ENCODE measurements at regions not wholly inside any gene's neighbourhood (a gene's known extent, or its start where the extent isn't known, plus 50 kb on each side); places are given as distances from the start of the nearest gene placed in this dataset.

- Mint-ChIP-seq H3K4me3 (ENCODE audit: low read depth, unreplicated experiment) (no peak overlapping the region), H3K9me3 (ENCODE audit: low read depth, unreplicated experiment) (no peaks in the 10 kb centered on the region), H3K4me1 (ENCODE audit: low read depth, unreplicated experiment) (no peaks in the 10 kb centered on the region), H3K27ac (ENCODE audit: unreplicated experiment) (no peak overlapping the region), H3K27me3 (ENCODE audit: unreplicated experiment) (no peaks in the 10 kb centered on the region), H3K36me3 (ENCODE audit: insufficient read depth, unreplicated experiment) (no peaks in the 10 kb centered on the region)
- DNase-seq = no peak
- CTCF ChIA-PET = no interaction called here
- no TSS peak for BruUV-seq (replicated peaks)
- intact Hi-C loops (cut with micrococcal nuclease; ENCODE audit: unreplicated experiment) = no loop called here
- TF ChIP-seq CTCF (IDR thresholded peaks at IDR 0.05; ENCODE audit: unreplicated experiment) = no peak
These were observed 1375.0 kb upstream of the ADGRL3 start for GRCh38 chr4:59825104-59825503.

GRCh38 chr4:59831746-59832145 lies 1368.4 kb upstream of the ADGRL3 start:
- Mint-ChIP-seq H3K4me3 (ENCODE audit: low read depth, unreplicated experiment) (no peak overlapping the region), H3K4me1 (ENCODE audit: low read depth, unreplicated experiment) (no peaks in the 10 kb centered on the region), H3K36me3 (ENCODE audit: insufficient read depth, unreplicated experiment) (no peaks in the 10 kb centered on the region), H3K9me3 (ENCODE audit: low read depth, unreplicated experiment) (no peaks in the 10 kb centered on the region), H3K27ac (ENCODE audit: unreplicated experiment) (no peak overlapping the region), H3K27me3 (ENCODE audit: unreplicated experiment) (no peaks in the 10 kb centered on the region)
- CTCF ChIA-PET = no interaction called here
- no peak for DNase-seq
- intact Hi-C loops (cut with micrococcal nuclease; ENCODE audit: unreplicated experiment) = no loop called here
- TF ChIP-seq CTCF (IDR thresholded peaks at IDR 0.05; ENCODE audit: unreplicated experiment) = no peak
- no TSS peak for BruUV-seq (replicated peaks)

- TF ChIP-seq CTCF (IDR thresholded peaks at IDR 0.05; ENCODE audit: unreplicated experiment) = no peak
- CTCF ChIA-PET = interaction anchor here (0.6 kb wide), 1 partner anchor 1662 kb away, joined by 8 read pairs; no protein-coding TSS in a partner anchor
- no peak overlapping the region for H3K27ac Mint-ChIP-seq (ENCODE audit: unreplicated experiment)
- intact Hi-C loops (cut with micrococcal nuclease; ENCODE audit: unreplicated experiment) = no loop called here
- H3K9me3 Mint-ChIP-seq (ENCODE audit: low read depth, unreplicated experiment) = no peaks in the 10 kb centered on the region
- no peak overlapping the region for H3K4me3 Mint-ChIP-seq (ENCODE audit: low read depth, unreplicated experiment)
- no peaks in the 10 kb centered on the region for H3K27me3 Mint-ChIP-seq (ENCODE audit: unreplicated experiment)
- no peak for DNase-seq
- H3K36me3 Mint-ChIP-seq (ENCODE audit: insufficient read depth, unreplicated experiment) = no peaks in the 10 kb centered on the region
- no peaks in the 10 kb centered on the region for H3K4me1 Mint-ChIP-seq (ENCODE audit: low read depth, unreplicated experiment)
- BruUV-seq (replicated peaks) = no TSS peak
These were observed 1365.2 kb upstream of the ADGRL3 start for GRCh38 chr4:59834943-59835342.

GRCh38 chr4:59837751-59838150 lies 1362.4 kb upstream of the ADGRL3 start:
- intact Hi-C loops (cut with micrococcal nuclease; ENCODE audit: unreplicated experiment) = no loop called here
- no peaks in the 10 kb centered on the region for H3K4me1 Mint-ChIP-seq (ENCODE audit: low read depth, unreplicated experiment)

More at GRCh38 chr4:59837751-59838150, 1362.4 kb upstream of the ADGRL3 start:
- no TSS peak for BruUV-seq (replicated peaks)
- no peak for DNase-seq
- Mint-ChIP-seq H3K27ac (ENCODE audit: unreplicated experiment) (no peak overlapping the region), H3K9me3 (ENCODE audit: low read depth, unreplicated experiment) (peaks cover 4% of the 10 kb centered on the region), H3K27me3 (ENCODE audit: unreplicated experiment) (no peaks in the 10 kb centered on the region), H3K4me3 (ENCODE audit: low read depth, unreplicated experiment) (no peak overlapping the region), H3K36me3 (ENCODE audit: insufficient read depth, unreplicated experiment) (no peaks in the 10 kb centered on the region)
- no peak for TF ChIP-seq CTCF (IDR thresholded peaks at IDR 0.05; ENCODE audit: unreplicated experiment)
- CTCF ChIA-PET = no interaction called here

Data from Calu3 (cell line).